GM20000 (cell line): ENCODE measurements at regions not wholly inside any gene's neighbourhood (a gene's known extent, or its start where the extent isn't known, plus 50 kb on each side); places are given as distances from the start of the nearest gene placed in this dataset.

ENCODE experiments used
- DNase-seq: peaks from one replicate; pipeline ENCODE4 v3.0.0; 2012; ENCODE audit warnings: low spot score
- TF ChIP-seq, protein P1 (sequence below): IDR thresholded peaks from 2 replicates; pipeline ENCODE4 v1.5.1; 2012; ENCODE audit warnings: mild to moderate bottlenecking, control low read depth; ENCODE audit errors: extremely low read depth, missing control alignments

- TF ChIP-seq, protein P1, sequence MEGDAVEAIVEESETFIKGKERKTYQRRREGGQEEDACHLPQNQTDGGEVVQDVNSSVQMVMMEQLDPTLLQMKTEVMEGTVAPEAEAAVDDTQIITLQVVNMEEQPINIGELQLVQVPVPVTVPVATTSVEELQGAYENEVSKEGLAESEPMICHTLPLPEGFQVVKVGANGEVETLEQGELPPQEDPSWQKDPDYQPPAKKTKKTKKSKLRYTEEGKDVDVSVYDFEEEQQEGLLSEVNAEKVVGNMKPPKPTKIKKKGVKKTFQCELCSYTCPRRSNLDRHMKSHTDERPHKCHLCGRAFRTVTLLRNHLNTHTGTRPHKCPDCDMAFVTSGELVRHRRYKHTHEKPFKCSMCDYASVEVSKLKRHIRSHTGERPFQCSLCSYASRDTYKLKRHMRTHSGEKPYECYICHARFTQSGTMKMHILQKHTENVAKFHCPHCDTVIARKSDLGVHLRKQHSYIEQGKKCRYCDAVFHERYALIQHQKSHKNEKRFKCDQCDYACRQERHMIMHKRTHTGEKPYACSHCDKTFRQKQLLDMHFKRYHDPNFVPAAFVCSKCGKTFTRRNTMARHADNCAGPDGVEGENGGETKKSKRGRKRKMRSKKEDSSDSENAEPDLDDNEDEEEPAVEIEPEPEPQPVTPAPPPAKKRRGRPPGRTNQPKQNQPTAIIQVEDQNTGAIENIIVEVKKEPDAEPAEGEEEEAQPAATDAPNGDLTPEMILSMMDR: no peak
- no peak for DNase-seq
Measured at GRCh38 chr3:72490688-72491435, 357.4 kb downstream of the SHQ1 start.

DNA sequence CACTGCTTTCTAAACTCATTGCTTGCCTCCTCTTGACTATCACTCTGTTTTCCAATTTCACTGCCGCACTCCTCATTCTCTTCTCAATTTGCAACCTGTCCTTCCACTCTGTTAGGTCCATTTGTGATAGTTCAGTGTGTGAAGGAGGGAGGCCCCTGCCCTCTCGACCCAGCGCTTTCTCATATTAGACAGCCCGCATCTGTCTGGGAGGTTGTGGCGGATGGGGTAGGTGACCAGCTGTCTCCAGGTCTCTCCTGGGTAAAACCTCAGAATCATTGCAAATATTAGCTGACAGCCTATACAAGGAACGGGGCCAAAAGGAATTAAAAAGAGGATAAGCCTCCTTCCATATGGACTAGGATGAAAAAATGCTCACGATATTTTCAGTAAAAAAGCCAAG is 358.3 kb downstream of the SHQ1 start:
- DNase-seq: no peak
- TF ChIP-seq, protein P1: no peak

DNA sequence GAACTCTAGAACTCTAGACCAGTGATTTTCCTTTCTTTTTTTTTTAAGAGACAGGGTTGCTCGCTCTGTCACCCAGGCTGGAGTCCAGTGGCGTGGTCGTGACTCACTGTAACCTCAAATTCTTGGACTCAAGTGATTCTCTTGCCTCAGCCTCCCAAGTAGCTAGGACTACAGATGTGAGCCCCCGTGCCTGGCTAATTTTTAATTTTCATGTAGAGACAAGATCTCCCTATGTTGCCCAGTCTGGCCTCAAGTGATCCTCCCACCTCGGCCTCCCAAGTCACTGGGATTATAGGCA is 359.6 kb downstream of the SHQ1 start:
- DNase-seq: no peak
- TF ChIP-seq, protein P1: no peak

GRCh38 chr3:72487946-72488737 is 360.1 kb downstream of the SHQ1 start:
- DNase-seq: no peak
- TF ChIP-seq, protein P1: no peak

GRCh38 chr3:72487078-72487765 is 361.0 kb downstream of the SHQ1 start:
- TF ChIP-seq, protein P1: no peak
- DNase-seq: peak; percentile 24

GRCh38 chr3:72485641-72486040 is 362.6 kb downstream of the SHQ1 start:
- no peak for DNase-seq
- TF ChIP-seq, protein P1: no peak

DNA sequence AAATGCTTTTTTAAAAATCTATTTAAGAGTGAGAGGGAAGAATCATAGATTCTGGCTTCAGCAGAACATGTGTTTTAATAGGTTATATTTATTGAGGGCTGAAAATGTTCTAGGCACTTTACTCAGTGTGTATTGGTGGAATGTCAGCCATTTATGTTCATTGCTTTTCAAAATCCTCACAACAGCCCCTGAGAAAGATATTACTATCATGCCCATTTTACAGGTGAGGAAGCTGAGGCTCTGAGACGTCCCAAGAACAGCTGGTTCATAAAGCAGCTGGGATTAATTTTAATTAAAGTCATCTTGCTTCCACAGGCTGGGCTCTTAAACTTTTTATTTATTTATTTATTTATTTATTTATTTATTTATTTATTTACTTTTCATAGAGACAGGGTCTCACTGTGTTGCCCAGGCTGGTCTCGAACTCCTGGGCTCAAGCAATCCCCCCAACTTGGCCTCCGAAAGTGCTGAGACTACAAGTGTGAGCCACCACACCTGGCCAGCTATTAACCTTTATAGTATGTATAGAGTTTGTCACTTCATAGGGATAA is 364.6 kb downstream of the SHQ1 start:
- TF ChIP-seq, protein P1: no peak
- no peak for DNase-seq
